ENCODE measurements at regions not wholly inside any gene's neighbourhood (a gene's known extent, or its start where the extent isn't known, plus 50 kb on each side); places are given as distances from the start of the nearest gene placed in this dataset.

GRCh38 chr18:41524674-41525470 is 430.2 kb upstream of the PIK3C3 start:
- TF ChIP-seq CTCF (IDR thresholded peaks at IDR 0.05): no peak
- DNase-seq (no peak), ATAC-seq (no peak)
- Histone ChIP-seq H3K27me3 (ENCODE audit: low read depth) (no peaks in the 10 kb centered on the region), H3K36me3 (no peaks in the 10 kb centered on the region), H3K27ac (no peak overlapping the region), H3K9me3 (no peaks in the 10 kb centered on the region), H3K4me1 (no peaks in the 10 kb centered on the region), H3K4me3 (no peak overlapping the region)
- intact Hi-C loops (cut with DNase I): no loop called here

GRCh38 chr18:41517142-41517541 is 437.9 kb upstream of the PIK3C3 start:
- TF ChIP-seq CTCF (IDR thresholded peaks at IDR 0.05): no peak
- no peaks in the 10 kb centered on the region for H3K27me3 ChIP-seq (ENCODE audit: low read depth)
- no peaks in the 10 kb centered on the region for H3K4me1 ChIP-seq
- no peaks in the 10 kb centered on the region for H3K9me3 ChIP-seq
- intact Hi-C loops (cut with DNase I): no loop called here
- no peaks in the 10 kb centered on the region for H3K36me3 ChIP-seq
- ATAC-seq (no peak), DNase-seq (no peak)
- no peak overlapping the region for H3K4me3 ChIP-seq
- H3K27ac ChIP-seq: no peak overlapping the region

- Histone ChIP-seq H3K9me3 (no peaks in the 10 kb centered on the region), H3K27ac (no peak overlapping the region), H3K36me3 (no peaks in the 10 kb centered on the region), H3K27me3 (ENCODE audit: low read depth) (no peaks in the 10 kb centered on the region), H3K4me1 (no peaks in the 10 kb centered on the region), H3K4me3 (no peak overlapping the region)
- no peak for ATAC-seq
- DNase-seq: no peak
- intact Hi-C loops (cut with DNase I): no loop called here
- no peak for TF ChIP-seq CTCF (IDR thresholded peaks at IDR 0.05)
Observed at GRCh38 chr18:41513438-41513837, 441.6 kb upstream of the PIK3C3 start.

GRCh38 chr18:41504316-41504715 is 450.7 kb upstream of the PIK3C3 start:
- no peak for ATAC-seq
- DNase-seq: no peak
- H3K36me3 ChIP-seq: no peaks in the 10 kb centered on the region
- no peak overlapping the region for H3K4me3 ChIP-seq
- no peak for TF ChIP-seq CTCF (IDR thresholded peaks at IDR 0.05)
- H3K4me1 ChIP-seq: no peaks in the 10 kb centered on the region
- no peaks in the 10 kb centered on the region for H3K9me3 ChIP-seq
- H3K27ac ChIP-seq: no peak overlapping the region
- intact Hi-C loops (cut with DNase I): no loop called here
- H3K27me3 ChIP-seq (ENCODE audit: low read depth): no peaks in the 10 kb centered on the region

- no peaks in the 10 kb centered on the region for H3K36me3 ChIP-seq
- H3K27ac ChIP-seq: no peak overlapping the region
- H3K4me1 ChIP-seq: no peaks in the 10 kb centered on the region
- H3K27me3 ChIP-seq (ENCODE audit: low read depth): no peaks in the 10 kb centered on the region
- no peaks in the 10 kb centered on the region for H3K9me3 ChIP-seq
- DNase-seq: no peak
- intact Hi-C loops (cut with DNase I): no loop called here
- no peak overlapping the region for H3K4me3 ChIP-seq
- no peak for ATAC-seq
- no peak for TF ChIP-seq CTCF (IDR thresholded peaks at IDR 0.05)
Observed at GRCh38 chr18:41501848-41502247, 453.2 kb upstream of the PIK3C3 start.
